Neutrophil (primary cell): ENCODE measurements at regions not wholly inside any gene's neighbourhood (a gene's known extent, or its start where the extent isn't known, plus 50 kb on each side); places are given as distances from the start of the nearest gene placed in this dataset.

Experiments
- H3K27ac ChIP-seq: fragments of 200-600 bp; sonication (generic); 2 replicates; pipeline ENCODE4 v1.5.1; 2016; ENCODE audit warnings: mild to moderate bottlenecking, moderate library complexity
- H3K27me3 ChIP-seq: fragments of 200-600 bp; sonication (generic); 2 replicates; pipeline ENCODE4 v1.6.0; 2016; ENCODE audit warnings: mild to moderate bottlenecking
- H3K36me3 ChIP-seq: fragments of 200-600 bp; sonication (generic); 2 replicates; pipeline ENCODE4 v1.5.1; 2017
- H3K4me1 ChIP-seq, 2 experiments: fragments of 200-600 bp in 1 of 2; sonication (generic) in 1 of 2; 1 replicate in 1 of 2; 2 replicates in 1 of 2; pipeline versions ENCODE4 v1.5.1 to v1.6.1; 2013 to 2016; ENCODE audit warnings: low read depth in 1 of 2, low read length in 1 of 2, mild to moderate bottlenecking in 1 of 2, moderate library complexity in 1 of 2; ENCODE audit not compliant: control insufficient read depth in 1 of 2, insufficient read depth in 1 of 2
- H3K4me3 ChIP-seq, 2 experiments: fragments of 200-600 bp in 1 of 2; sonication (generic) in 1 of 2; 1 replicate in 1 of 2; 2 replicates in 1 of 2; pipeline ENCODE4 v1.5.1; 2013 to 2016; ENCODE audit warnings: low read depth in 1 of 2, low read length in 1 of 2, mild to moderate bottlenecking in 1 of 2, moderate library complexity in 1 of 2
- H3K9me3 ChIP-seq: fragments of 200-600 bp; sonication (generic); 2 replicates; pipeline ENCODE4 v1.5.1; 2016
- CTCF ChIP-seq: fragments of 200-600 bp; sonication (generic); IDR thresholded peaks from 2 replicates; pipeline ENCODE4 v1.5.1; 2016; ENCODE audit warnings: antibody characterized with exemption

GRCh38 chr3:124497487-124497886 lies 232.8 kb upstream of the UMPS start:
- peaks cover 22% of the 10 kb centered on the region for H3K27me3 ChIP-seq
- no peaks in the 10 kb centered on the region for H3K4me1 ChIP-seq
- H3K9me3 ChIP-seq: no peaks in the 10 kb centered on the region
- TF ChIP-seq CTCF: no peak
- H3K4me3 ChIP-seq: no peak overlapping the region
- H3K27ac ChIP-seq: no peak overlapping the region
- no peaks in the 10 kb centered on the region for H3K36me3 ChIP-seq

- H3K27me3 ChIP-seq: peaks cover 22% of the 10 kb centered on the region
- H3K36me3 ChIP-seq: no peaks in the 10 kb centered on the region
- no peak for TF ChIP-seq CTCF
- H3K27ac ChIP-seq: no peak overlapping the region
- no peaks in the 10 kb centered on the region for H3K9me3 ChIP-seq
- H3K4me3 ChIP-seq: no peak overlapping the region
- no peaks in the 10 kb centered on the region for H3K4me1 ChIP-seq
Observed at GRCh38 chr3:124498891-124499290, 231.4 kb upstream of the UMPS start.

- Histone ChIP-seq H3K9me3 (no peaks in the 10 kb centered on the region), H3K4me1 (no peaks in the 10 kb centered on the region), H3K27ac (no peak overlapping the region), H3K4me3 (no peak overlapping the region), H3K36me3 (no peaks in the 10 kb centered on the region), H3K27me3 (peaks cover 35% of the 10 kb centered on the region)
- TF ChIP-seq CTCF: no peak
Observed at GRCh38 chr3:124504332-124505059, 225.8 kb upstream of the UMPS start.

GRCh38 chr3:124509884-124510283 lies 220.4 kb upstream of the UMPS start:
- no peak for TF ChIP-seq CTCF
- peaks cover 21% of the 10 kb centered on the region for H3K27me3 ChIP-seq
- no peaks in the 10 kb centered on the region for H3K9me3 ChIP-seq
- H3K36me3 ChIP-seq: no peaks in the 10 kb centered on the region
- no peaks in the 10 kb centered on the region for H3K4me1 ChIP-seq
- no peak overlapping the region for H3K4me3 ChIP-seq
- no peak overlapping the region for H3K27ac ChIP-seq

- Histone ChIP-seq H3K4me1 (no peaks in the 10 kb centered on the region), H3K27ac (no peak overlapping the region), H3K4me3 (no peak overlapping the region), H3K36me3 (no peaks in the 10 kb centered on the region), H3K9me3 (no peaks in the 10 kb centered on the region), H3K27me3 (peaks cover 18% of the 10 kb centered on the region)
- no peak for TF ChIP-seq CTCF
Observed at GRCh38 chr3:124510290-124510689, 220.0 kb upstream of the UMPS start.
